Left renal cortex interstitium (tissue), 4 donors: ENCODE measurements at regions not wholly inside any gene's neighbourhood (a gene's known extent, or its start where the extent isn't known, plus 50 kb on each side); places are given as distances from the start of the nearest gene placed in this dataset.
"Not testable (repeated sequence)": the region's sequence is repeated elsewhere in the genome, so short reads cannot be mapped to it uniquely, and the experiment has no call there.

Source experiments
- DNase-seq, 4 donors: peaks; one replicate each; pipeline ENCODE4 v3.0.0-alpha.2; 2013; ENCODE audit warnings: low read depth in 4 of 4, low spot score in 2 of 4, missing footprints in 1 of 4

DNA sequence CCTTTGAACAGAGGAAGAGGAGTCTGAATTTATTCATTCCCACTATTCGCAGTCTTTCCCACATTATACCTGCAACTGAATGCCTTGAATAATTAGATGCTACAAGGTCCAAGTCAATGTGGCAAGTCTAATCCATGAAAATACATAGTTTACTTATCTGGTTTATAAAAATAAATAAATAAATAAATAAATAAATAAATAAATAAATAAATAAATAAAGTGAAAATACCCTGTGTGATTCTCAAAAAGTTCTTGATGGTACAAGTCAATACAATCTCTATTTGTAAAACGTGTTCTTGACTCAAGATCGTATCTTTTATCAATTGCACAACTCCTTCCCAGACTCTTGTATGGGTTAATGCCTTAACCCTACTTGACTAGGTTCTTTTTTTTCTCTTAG, 417.7 kb downstream of the ZWINT start:
- no peak for DNase-seq

DNA sequence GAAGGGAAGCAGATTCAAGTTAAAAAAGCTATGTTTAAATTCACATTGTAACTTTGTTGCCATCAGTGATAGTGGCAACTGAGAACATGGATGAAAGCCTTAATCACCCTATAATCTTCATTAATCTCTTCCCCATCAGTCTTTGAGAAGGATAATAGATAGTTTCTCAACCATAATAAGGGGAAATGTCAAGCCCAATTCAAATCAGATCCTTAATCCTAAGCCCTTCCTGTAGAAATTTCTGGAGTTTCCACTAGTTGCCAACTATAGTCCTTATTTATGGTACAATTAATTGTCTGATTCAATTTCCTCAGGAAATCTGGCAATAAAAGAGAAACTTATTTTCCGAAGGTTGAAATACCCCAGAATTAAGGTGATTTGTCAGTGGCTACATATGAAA, 431.8 kb downstream of the ZWINT start:
- DNase-seq, result no peak

DNA sequence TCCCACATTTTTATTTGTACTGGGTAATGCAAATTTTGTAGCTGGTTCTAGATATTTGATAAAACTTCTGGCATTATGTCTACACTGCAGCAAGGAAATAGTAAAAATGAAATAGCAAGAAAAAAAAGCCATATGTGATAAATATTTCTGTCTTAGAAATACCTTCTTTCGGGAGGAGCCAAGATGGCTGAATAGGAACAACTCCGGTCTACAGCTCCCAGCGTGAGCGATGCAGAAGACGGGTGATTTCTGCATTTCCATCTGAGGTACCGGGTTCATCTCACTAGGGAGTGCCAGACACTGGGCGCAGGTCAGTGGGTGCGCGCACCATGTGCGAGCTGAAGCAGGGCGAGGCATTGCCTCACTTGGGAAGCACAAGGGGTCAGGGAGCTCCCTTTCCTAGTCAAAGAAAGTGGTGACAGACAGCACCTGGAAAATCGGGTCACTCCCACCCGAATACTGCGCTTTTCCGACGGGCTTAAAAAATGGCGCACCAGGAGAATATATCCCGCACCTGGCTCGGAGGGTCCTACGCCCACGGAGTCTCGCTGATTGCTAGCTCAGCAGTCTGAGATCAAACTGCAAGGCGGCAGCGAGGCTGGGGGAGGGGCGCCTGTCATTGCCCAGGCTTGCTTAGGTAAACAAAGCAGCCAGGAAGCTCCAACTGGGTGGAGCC, 461.4 kb downstream of the ZWINT start:
- DNase-seq, result not testable (repeated sequence)

DNA sequence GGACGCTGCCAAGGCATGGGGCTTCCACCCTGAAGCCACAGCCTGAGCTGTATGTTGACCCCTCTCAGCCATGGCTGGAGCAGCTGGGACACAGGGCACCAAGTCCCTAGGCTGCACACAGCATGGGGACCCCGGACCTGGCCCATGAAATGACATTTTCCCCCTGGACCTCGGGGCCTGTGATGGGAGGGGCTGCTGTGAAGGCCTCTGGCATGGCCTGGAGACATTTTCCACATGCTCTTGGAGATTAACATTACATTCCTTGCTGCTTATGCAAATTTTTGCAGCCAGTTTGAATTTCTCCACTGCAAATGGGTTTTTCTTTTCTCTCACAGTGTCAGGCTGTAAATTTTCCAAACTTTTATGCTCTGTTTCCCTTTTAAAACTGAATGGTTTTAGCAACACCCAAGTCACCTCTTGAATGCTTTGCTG, 463.6 kb downstream of the ZWINT start:
- DNase-seq, result peak in 3 of 4 donors; percentile 31 to 61 (median 45)

DNA sequence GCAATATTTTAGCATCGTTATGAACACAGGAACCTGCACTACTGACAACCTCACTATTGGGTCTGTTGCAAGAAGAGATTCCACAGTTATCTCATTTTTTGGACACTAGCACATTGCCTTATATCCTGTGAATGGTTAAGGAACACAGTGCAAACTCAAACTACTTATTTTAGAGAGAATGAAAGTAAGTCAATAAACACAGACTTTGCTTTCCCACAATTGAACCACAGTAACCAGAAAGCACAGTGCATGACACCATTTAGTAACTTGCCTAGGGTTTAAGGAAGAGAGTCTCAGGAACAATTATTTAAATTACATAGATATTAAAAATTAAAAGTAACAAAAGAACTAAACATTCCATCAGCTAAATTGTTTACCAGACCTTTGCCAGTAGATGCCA, 468.8 kb downstream of the ZWINT start:
- DNase-seq, result no peak

DNA sequence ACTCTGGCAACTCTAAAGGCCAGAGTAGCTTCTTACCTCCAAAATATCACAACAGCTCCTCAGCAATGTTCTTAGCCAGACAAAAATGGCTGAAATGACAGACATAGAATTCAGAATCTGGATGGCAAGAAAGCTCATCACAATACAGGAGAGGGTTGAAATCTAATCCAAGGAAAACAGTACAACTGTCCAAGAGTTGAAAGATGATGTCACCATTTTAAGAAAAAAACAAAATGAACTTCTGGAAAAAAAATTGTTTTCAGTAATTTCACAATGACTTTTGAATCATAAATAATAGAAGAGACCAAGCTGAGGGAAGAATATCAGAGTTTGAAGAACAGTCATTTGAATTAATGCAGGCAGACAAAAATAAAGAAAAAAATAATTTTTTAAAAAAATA, 479.5 kb downstream of the ZWINT start:
- no peak for DNase-seq

DNA sequence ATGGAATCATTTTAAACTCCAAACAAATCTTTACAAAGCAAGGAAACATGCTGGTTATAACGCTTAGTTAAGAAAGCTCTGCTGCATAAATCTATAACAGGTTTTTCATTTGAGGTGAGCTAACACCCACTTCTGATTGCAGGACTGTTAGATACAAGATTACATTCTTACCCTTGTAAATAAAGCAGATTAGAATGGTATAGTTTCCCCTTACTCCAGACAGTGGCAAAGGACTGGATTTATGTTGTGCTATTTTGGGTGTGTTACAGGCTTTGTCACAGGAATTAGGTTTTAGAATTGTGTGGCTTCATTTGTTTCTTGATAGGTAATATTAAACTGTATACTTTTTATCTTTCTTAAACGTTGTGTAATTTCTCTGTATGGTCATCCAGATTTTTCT, 487.6 kb downstream of the ZWINT start:
- DNase-seq, result no peak

DNA sequence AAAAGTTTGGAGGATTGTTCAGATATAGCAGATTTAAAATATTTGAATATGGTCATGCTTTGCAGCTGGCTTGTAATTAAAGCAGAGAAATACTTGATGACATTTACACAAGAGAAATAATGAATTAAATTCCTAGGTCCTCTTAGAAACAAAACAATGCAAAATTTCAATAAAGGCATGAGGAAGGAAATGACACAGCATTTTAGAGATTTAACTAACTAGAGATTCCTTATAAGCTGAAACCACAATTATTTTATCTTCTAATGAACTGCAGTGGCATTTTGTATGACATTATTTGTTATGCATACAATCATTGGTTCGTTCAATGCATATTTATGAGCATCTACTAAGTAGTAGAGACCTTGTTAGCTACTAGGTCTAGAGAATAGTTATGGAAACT, 490.9 kb downstream of the ZWINT start:
- DNase-seq, result no peak

DNA sequence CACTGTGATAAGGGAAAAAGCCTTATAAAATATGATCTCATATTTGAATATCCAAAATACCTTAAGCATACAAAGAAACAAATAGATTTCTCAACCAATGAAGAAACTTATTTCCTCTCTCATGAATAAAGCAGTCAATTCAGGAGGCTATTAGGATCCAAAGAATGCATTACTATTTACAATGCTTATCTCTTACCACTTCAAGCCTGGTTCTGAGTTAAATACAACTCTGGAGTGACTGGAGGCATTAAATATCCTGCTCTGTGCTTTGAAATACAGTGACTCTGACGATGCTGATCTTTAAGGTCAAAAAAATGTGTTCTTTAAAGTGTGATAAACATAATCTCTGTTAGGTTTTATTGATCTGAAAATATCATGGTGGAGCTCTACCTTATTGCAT, 493.2 kb downstream of the ZWINT start:
- DNase-seq, result no peak

DNA sequence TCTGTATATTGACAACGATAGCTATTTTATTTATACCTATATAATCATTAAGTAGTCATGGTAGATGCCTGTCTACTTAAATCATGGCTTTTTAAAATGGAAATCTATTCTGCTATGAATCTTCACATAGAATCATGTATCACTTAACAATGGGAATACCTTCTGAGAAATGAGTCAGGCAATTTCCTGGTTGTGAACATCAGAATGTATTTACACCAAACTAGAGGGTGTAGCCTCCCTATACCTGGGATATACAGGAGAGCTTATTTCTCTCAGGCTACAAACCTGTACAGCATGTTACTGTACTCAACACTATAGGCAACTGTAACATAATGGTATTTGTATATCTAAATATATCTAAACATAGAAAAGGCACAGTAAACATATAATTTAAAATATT, 502.3 kb downstream of the ZWINT start:
- no peak for DNase-seq

DNA sequence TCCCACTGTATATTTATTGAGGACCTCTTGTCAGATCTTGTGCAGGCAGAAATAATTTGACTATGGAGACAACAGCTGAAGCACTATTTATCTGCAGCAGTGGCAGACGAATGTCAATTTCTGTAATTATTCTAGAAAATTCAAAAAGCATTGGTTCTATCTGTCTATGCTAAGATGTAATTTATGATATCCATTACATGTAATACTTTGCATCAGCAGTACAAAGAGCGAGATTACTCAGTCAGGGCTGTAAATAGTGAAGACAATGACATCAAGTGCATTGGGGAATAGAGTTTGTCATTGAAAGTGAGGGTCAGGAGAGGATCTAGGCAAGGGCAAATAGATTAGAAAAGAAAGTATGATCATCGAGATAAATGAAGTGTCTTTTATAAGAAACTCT, 508.2 kb downstream of the ZWINT start:
- no peak for DNase-seq

DNA sequence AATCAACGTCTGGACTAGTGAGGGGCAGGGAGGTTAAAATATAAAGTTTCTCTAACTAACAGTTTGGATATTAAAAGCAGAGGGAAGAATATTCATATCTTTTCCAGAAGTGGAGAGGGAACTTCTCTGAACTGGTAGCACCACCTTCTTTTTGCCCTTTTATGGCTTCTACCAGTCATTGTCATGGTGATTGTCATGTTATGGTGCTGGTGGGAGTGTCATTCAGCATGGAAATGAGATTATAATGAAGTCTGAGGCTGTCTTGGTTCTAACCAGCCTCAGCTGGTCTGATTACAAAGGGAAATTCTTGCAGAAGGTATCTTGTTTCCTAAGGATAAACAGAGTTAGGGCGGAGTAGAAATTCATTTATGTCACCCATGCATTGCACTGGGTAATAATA, 523.8 kb downstream of the ZWINT start:
- no peak for DNase-seq

DNA sequence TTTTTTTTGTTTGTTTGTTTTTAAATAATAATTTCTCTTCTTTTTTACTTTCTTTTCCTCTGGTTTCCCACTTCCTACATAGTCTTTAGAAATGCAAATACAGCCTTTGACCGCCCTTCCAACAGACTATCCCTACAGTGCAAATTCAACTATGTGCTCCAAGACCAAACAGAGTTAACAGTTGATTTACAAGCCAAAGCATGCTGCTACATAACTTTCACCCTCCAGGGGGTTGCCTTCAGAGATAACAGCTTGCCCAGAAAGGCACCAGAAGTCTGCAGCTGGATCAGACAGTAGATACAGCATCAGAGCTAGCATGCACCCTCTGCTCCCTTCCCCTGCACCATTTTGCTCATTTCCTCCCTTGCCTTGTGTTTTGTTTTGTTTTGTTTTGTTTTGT, 539.0 kb downstream of the ZWINT start:
- DNase-seq, result no peak

DNA sequence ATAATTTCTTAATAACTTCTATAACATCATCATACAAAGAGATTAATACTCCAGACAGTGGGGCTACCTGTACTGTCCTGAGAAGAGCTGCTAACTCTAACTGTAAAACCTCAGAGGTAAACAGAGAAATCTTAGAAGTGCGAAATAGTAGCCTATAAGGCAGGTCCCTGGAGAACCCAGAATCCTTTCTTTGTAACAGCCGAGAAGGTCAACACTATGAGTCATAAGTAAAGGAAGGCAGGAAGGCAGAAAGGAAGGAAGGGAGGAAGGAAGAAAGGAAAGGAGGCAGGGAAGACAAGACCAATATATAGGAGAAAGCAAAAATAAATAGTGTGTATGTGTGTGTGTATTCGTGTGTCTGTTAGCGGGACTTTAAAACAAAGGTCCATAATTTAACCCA, 540.6 kb downstream of the ZWINT start:
- DNase-seq, result no peak

DNA sequence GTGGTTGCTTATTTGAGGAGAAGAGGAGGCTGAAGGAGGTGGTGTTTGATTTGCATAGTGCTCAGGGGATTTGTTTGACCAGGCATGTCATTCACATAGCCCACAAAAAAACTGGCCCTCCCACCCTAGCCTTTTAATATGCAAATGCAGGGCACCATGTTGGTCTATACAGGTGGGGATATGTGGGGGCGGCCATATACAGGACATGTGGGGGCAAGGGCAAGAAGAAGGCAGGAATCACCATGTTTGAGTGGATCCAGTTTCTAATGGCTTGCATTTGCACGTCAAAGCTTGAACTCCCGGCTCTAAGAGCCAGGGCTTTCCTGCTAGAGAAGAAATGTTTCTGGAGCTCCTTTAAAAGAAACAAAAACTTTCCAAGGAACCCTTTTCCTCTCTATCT, 541.0 kb downstream of the ZWINT start:
- DNase-seq, result no peak

DNA sequence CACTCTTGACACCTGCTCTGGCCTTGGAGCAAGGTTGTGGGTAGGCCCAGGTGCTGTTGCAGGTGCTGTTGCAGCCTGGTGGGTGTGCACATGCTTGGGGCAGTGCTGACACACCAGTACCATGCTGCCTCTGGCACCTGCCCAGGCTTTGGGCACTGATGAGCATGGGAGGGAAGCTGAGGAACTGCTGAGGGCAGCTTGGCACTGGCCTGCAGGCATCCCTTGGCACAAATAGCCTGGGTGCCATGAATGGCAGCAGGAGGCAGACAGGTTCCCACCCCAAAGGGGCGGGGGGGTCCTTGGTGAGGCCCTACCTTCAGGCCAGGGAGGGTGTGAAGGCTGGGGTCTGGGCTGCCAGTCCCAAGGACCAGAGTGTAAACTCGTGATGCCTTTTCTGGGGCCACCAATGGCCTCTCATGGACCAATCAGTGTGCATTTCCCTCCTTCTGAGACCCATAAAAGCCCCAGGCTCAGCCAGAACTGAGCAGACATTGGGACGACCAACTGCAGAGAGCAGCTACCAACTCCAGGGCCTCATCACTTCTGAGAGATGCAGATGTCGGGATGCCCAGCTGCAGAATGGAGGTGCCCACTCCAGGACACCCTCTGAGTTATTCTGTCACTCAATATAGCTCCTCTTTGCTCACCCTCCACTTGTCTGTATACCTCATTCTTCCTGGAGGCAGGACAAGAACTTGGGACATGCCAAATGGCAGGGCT, 547.4 kb downstream of the ZWINT start:
- DNase-seq, result no peak

DNA sequence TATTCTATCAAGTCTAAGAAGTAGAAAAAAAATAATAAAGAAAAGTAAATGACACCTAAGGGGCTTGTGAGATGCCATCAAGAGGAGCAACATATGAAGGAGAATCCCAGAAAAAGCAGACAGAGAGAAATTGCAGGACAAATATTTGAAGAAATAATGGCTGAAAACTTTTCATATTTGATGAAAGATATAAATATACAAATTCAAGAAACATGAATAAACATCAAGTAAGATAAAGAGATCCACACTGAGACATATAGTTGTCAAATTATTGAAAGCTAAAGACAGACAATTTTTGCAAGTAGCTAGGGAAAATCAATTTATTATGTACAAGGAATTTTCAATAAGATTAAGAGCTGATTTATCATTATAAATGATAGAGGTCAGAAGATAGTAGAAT, 558.0 kb downstream of the ZWINT start:
- DNase-seq, result no peak

DNA sequence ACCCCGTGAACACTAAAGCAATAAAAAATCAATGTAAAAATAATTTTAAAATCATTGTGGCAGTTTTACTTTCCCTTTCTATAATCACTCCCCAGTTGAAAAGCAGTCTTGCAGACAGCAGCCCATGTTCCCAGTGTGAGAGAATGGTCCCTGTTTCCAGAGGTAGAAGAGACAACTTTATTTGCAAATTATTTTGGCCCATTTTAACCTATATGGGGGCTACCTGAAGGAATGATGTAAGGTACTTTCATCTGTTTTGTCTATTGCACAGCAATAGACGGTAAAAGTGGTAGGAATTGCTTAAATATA, 559.8 kb downstream of the ZWINT start:
- DNase-seq, result no peak

DNA sequence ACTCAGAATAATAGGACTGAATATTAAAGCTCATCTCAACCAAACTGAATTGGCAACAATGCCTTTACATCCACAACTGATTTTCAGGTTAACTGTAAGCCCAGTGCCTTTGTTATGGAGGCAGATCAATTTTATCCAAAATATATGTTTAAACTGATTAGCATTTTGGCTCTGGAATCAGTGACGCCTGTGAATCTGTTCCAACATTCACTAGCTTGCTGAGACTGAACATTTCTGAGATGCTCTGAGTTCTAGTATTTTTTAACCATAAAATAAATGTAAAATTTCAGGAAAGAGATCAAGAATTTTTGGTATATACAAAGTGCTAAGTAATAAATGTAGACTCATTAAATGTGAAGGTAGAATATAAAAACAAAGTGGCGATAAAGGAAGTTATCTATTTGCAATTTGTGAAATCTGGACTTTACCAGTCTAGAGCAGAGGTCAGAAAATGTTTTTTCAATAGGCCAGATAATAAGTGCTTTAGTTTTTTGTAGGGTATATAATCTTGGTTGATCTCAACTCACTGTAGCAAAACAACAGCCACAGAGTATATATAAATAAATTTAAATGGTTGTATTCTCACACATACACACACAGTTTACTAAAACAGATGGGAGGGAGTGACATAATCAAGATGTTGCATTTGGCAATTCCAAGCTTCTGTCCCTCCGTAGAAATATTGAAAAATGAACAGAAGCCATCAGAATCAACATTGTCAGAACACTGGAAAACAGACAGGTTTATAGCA, 560.3 kb downstream of the ZWINT start:
- peak in 2 of 4 donors; percentile 0 to 2 for DNase-seq

DNA sequence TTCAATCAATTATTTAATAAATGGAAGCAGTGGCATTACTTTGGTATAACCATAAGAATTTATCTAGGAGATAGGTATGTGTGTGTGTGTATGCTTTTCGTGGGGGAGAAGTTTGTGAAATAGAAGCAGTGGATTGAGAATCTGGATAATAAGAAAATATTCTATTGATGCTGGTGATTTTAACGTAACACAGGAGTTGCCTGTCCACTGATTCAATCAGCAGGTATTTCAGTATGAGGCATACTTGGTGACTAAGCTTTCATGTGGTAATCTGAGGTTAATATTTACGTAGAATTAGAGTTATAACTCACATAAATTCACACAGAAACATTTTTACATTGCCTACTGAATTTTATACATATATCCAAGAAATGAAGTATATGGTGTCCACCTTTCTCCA, 568.0 kb downstream of the ZWINT start:
- DNase-seq, result no peak

DNA sequence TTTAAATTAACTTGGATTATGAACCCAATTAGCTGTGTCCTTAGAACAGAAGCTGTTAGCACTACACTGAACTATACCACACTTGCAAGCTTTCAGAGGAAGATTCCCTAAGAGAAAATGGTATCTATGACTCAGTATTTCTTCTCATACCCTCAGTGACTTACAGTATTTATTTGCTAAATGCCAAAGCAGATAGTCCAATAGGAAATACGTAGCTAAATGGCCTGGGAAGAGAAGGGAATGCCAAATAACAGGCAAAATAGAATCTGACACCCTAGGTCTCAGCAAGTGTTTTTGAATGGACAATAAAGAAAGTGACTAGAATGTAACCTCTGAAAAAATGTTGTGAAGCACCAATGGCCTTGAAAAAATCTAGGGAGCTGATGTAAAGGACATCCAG, 570.8 kb downstream of the ZWINT start:
- not testable (repeated sequence) for DNase-seq

DNA sequence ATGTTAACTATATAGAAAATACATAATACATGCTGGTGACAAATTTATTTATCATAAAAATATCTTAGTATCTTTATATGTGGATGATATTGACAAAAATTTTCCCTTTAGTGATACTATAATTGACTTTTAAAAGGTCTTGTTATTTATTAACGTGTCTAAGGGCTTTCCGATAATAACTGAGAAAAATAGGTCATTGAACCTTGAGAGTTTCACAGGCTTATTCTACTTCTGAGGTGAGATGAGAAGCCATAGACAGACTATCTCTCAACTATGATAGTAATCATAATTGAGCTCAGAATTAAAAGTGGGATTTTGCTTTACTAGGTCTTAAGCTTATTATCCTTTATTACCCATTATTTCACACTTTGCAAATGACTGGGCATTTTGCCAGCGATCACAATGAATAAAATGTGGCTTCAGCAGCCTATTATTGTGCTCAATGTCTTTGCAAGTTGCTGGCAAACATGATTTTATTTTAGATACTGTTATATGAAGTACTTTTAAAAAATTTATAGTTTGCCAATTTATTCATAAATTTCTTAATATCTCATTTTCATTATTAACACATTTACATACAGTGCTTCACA, 574.5 kb downstream of the ZWINT start:
- no peak for DNase-seq
